Neural cell (in vitro differentiated cells): ENCODE measurements at regions not wholly inside any gene's neighbourhood (a gene's known extent, or its start where the extent isn't known, plus 50 kb on each side); places are given as distances from the start of the nearest gene placed in this dataset.
"Not testable (repeated sequence)": the region's sequence is repeated elsewhere in the genome, so short reads cannot be mapped to it uniquely, and the experiment has no call there.

ENCODE experiments used
- H2AFZ ChIP-seq: fragments of 200-600, 300-800 bp; sonication (generic), shearing (Covaris generic); 2 replicates; pipeline ENCODE4 v1.6.0; 2014; ENCODE audit warnings: low read depth, mild to moderate bottlenecking, antibody characterized with exemption, low read length, moderate library complexity
- H3F3A ChIP-seq: fragments of 200-600 bp; shearing (Covaris generic); 2 replicates; pipeline ENCODE4 v1.6.1; 2016; ENCODE audit warnings: mild to moderate bottlenecking, moderate library complexity, mixed read lengths, antibody characterized with exemption, low read length; ENCODE audit not compliant: insufficient read depth, poor library complexity, severe bottlenecking
- H3K27ac ChIP-seq: fragments of 200-600, 300-800 bp; sonication (generic), shearing (Covaris generic); 2 replicates; pipeline ENCODE4 v1.5.1; 2014; ENCODE audit warnings: mild to moderate bottlenecking, low read length, moderate library complexity
- H3K27me3 ChIP-seq: fragments of 300-800, 200-600 bp; sonication (generic), shearing (Covaris generic); 2 replicates; pipeline ENCODE4 v1.6.0; 2014; ENCODE audit warnings: mild to moderate bottlenecking, low read depth, low read length, moderate library complexity; ENCODE audit not compliant: insufficient read depth
- H3K36me3 ChIP-seq: fragments of 300-800, 200-600 bp; sonication (generic), shearing (Covaris generic); 2 replicates; pipeline ENCODE4 v1.5.1; 2014; ENCODE audit warnings: mild to moderate bottlenecking, antibody characterized with exemption, low read length, moderate library complexity; ENCODE audit not compliant: insufficient read depth
- H3K4me2 ChIP-seq: fragments of 300-800, 200-600 bp; sonication (generic), shearing (Covaris generic); 2 replicates; pipeline ENCODE4 v1.6.0; 2014; ENCODE audit warnings: mild to moderate bottlenecking, low read length
- H3K4me3 ChIP-seq: fragments of 300-800, 200-600 bp; sonication (generic), shearing (Covaris generic); 2 replicates; pipeline ENCODE4 v1.5.1; 2014; ENCODE audit warnings: mild to moderate bottlenecking, low read length, moderate library complexity
- H3K79me2 ChIP-seq: fragments of 200-600 bp; shearing (Covaris generic); replicated peaks from 2 replicates; pipeline ENCODE4 v1.6.0; 2014; ENCODE audit warnings: mild to moderate bottlenecking, low read length, moderate library complexity; ENCODE audit not compliant: insufficient read depth
- H3K9ac ChIP-seq: fragments of 300-800, 200-600 bp; sonication (generic), shearing (Covaris generic); 2 replicates; pipeline ENCODE4 v1.6.1; 2016; ENCODE audit warnings: mild to moderate bottlenecking, low read length, mixed read lengths
- H3K9me2 ChIP-seq: fragments of 200-600 bp; shearing (Covaris generic); 2 replicates; pipeline ENCODE4 v1.6.1; 2016; ENCODE audit warnings: mild to moderate bottlenecking, low read length, mixed read lengths; ENCODE audit not compliant: insufficient read depth
- H3K9me3 ChIP-seq: fragments of 200-600, 300-800 bp; sonication (generic), shearing (Covaris generic); 2 replicates; pipeline ENCODE4 v1.6.1; 2016; ENCODE audit warnings: mild to moderate bottlenecking, mixed run types, low read length, moderate library complexity, mixed read lengths
- H4K20me1 ChIP-seq: fragments of 200-600 bp; shearing (Covaris generic); 2 replicates; pipeline ENCODE4 v1.6.1; 2016; ENCODE audit warnings: mild to moderate bottlenecking, mixed run types; ENCODE audit not compliant: insufficient read depth
- CTCF ChIP-seq: fragments of 450-650 bp; IDR thresholded peaks from 2 replicates; pipeline ENCODE4 v1.5.1; 2014; ENCODE audit warnings: antibody characterized with exemption, mild to moderate bottlenecking, moderate library complexity; ENCODE audit not compliant: poor library complexity, severe bottlenecking
- EP300 ChIP-seq: fragments of 450-650 bp; conservative IDR thresholded peaks from 2 replicates; pipeline ENCODE4 v1.6.1; 2014; ENCODE audit warnings: antibody characterized with exemption, mild to moderate bottlenecking, moderate library complexity; ENCODE audit not compliant: poor library complexity, severe bottlenecking
- EZH2 ChIP-seq: fragments of 200-600, 300-800 bp; shearing (Covaris generic), sonication (generic); IDR thresholded peaks from 2 replicates; pipeline ENCODE4 v1.6.1; 2014; ENCODE audit warnings: antibody characterized with exemption, low read length, borderline replicate concordance, mild to moderate bottlenecking; ENCODE audit not compliant: insufficient read depth, poor library complexity, severe bottlenecking
- MXI1 ChIP-seq: fragments of 450-650 bp; conservative IDR thresholded peaks from 2 replicates; pipeline ENCODE4 v1.6.1; 2014; ENCODE audit warnings: antibody characterized with exemption, mild to moderate bottlenecking; ENCODE audit not compliant: poor library complexity, severe bottlenecking
- POLR2AphosphoS5 ChIP-seq: IDR thresholded peaks from 2 replicates; pipeline ENCODE4 v1.6.1; 2012
- RAD21 ChIP-seq: fragments of 450-650 bp; conservative IDR thresholded peaks from 2 replicates; pipeline ENCODE4 v1.6.1; 2014; ENCODE audit warnings: antibody characterized with exemption, mild to moderate bottlenecking, moderate library complexity
- REST ChIP-seq: IDR thresholded peaks from 2 replicates; pipeline ENCODE4 v1.6.1; 2012; ENCODE audit warnings: borderline replicate concordance
- SMC3 ChIP-seq: fragments of 450-650 bp; conservative IDR thresholded peaks from 2 replicates; pipeline ENCODE4 v1.6.1; 2014; ENCODE audit warnings: antibody characterized with exemption, mild to moderate bottlenecking, moderate library complexity; ENCODE audit not compliant: poor library complexity
- TAF1 ChIP-seq: IDR thresholded peaks from 2 replicates; pipeline ENCODE4 v1.6.1; 2012; ENCODE audit warnings: low read depth

- H3K79me2 ChIP-seq = no peaks in the 10 kb centered on the region
- no peaks in the 10 kb centered on the region for H4K20me1 ChIP-seq
- H3K27me3 ChIP-seq = no peaks in the 10 kb centered on the region
- TF ChIP-seq POLR2AphosphoS5 (no peak), TAF1 (no peak), CTCF (no peak), SMC3 (no peak), EP300 (no peak), EZH2 (no peak)
- no peaks in the 10 kb centered on the region for H3K9me2 ChIP-seq
- no peak overlapping the region for H3K27ac ChIP-seq
- H3K9ac ChIP-seq = no peak overlapping the region
- no peaks in the 10 kb centered on the region for H3K36me3 ChIP-seq
- no peaks in the 10 kb centered on the region for H3K9me3 ChIP-seq
- no peaks in the 10 kb centered on the region for H3F3A ChIP-seq
- H3K4me2 ChIP-seq = no peak overlapping the region
- H3K4me3 ChIP-seq = no peak overlapping the region
- no peak overlapping the region for H2AFZ ChIP-seq
Measured at GRCh38 chr13:89082623-89083022, 1411.5 kb downstream of the SLITRK5 start.

GRCh38 chr13:89088107-89088506, 1416.9 kb downstream of the SLITRK5 start:
- not testable (repeated sequence) for H3K36me3 ChIP-seq, H3K9me2 ChIP-seq, H3K79me2 ChIP-seq, H3F3A ChIP-seq, H3K27ac ChIP-seq, H4K20me1 ChIP-seq, H3K27me3 ChIP-seq, H2AFZ ChIP-seq, H3K4me2 ChIP-seq, H3K4me3 ChIP-seq, H3K9me3 ChIP-seq, H3K9ac ChIP-seq

- no peaks in the 10 kb centered on the region for H3K27me3 ChIP-seq
Measured at GRCh38 chr13:89097994-89098393, 1426.8 kb downstream of the SLITRK5 start.

More at GRCh38 chr13:89097994-89098393, 1426.8 kb downstream of the SLITRK5 start:
- Histone ChIP-seq H3K4me2 (no peak overlapping the region), H3K9me3 (no peaks in the 10 kb centered on the region), H3F3A (no peaks in the 10 kb centered on the region), H3K79me2 (no peaks in the 10 kb centered on the region), H3K27ac (no peak overlapping the region), H2AFZ (no peak overlapping the region), H4K20me1 (no peaks in the 10 kb centered on the region), H3K4me3 (no peak overlapping the region), H3K9me2 (no peaks in the 10 kb centered on the region), H3K36me3 (no peaks in the 10 kb centered on the region), H3K9ac (no peak overlapping the region)
- TF ChIP-seq RAD21 (no peak), REST (no peak), SMC3 (no peak), MXI1 (no peak), CTCF (no peak), EZH2 (no peak), TAF1 (no peak), POLR2AphosphoS5 (no peak), EP300 (no peak)
